K562 (cell line): ENCODE measurements at regions not wholly inside any gene's neighbourhood (a gene's known extent, or its start where the extent isn't known, plus 50 kb on each side); places are given as distances from the start of the nearest gene placed in this dataset.

ENCODE experiments used
- ATAC-seq: fragments of 200-7000 bp; cut with Tn5 transposase; 3 replicates; pipeline ENCODE4 v1.9.1; 2020; ENCODE audit warnings: moderate library complexity
- BruUV-seq: library from RNA; stranded (reverse); fragments of 400-500 nt; replicated peaks from 2 replicates; lab custom pipeline; 2021; lab: Mats Ljungman, UMichigan
- CTCF ChIA-PET: fragments of 300-600 bp; formaldehyde crosslinking; extraction: SDS; loops from one replicate; lab custom pipeline; 2021; ENCODE audit warnings: low intra/inter-chr PET ratio; lab: Yijun Ruan, JAX
- POLR2A ChIA-PET: fragments of 300-600, 350-650 bp; sonication (Branson Sonifier 250); formaldehyde crosslinking; extraction: SDS; loops from one replicate; lab custom pipeline; 2021; ENCODE audit warnings: antibody characterized with exemption, inconsistent platforms; lab: Yijun Ruan, JAX
- DNase-seq, 4 experiments: peaks; one replicate each; pipeline versions ENCODE4 v3.0.0 to v3.0.0-alpha.2; 2011 to 2018; ENCODE audit warnings: low spot score in 3 of 4, mixed read lengths in 3 of 4; ENCODE audit errors: extremely low read depth in 1 of 4
- FAIRE-seq: peaks from 2 replicates; lab custom pipeline; 2011; peaks lifted over from hg19 to GRCh38; lab: Jason Lieb, UNC
- H2AFZ ChIP-seq: 2 replicates; pipeline ENCODE4 v1.6.0; 2011; ENCODE audit warnings: low read depth, low read length, control low read depth, inconsistent platforms
- H3K27ac ChIP-seq: fragments of 200-600 bp; 3 replicates; pipeline ENCODE4 v1.8.0; 2011; ENCODE audit warnings: low read depth, mild to moderate bottlenecking, control low read depth, inconsistent platforms, low read length, moderate library complexity, mixed read lengths; ENCODE audit errors: extremely low read depth
- H3K27me3 ChIP-seq, 2 experiments: fragments of 300-600 bp in 1 of 2; 2 replicates in 1 of 2; 3 replicates in 1 of 2; pipeline versions ENCODE4 v1.6.0 to v1.8.0; 2011; ENCODE audit warnings: inconsistent platforms in 2 of 2, low read length in 2 of 2, mild to moderate bottlenecking in 1 of 2, mixed read lengths in 1 of 2, moderate library complexity in 1 of 2; ENCODE audit not compliant: control insufficient read depth in 2 of 2, insufficient read depth in 2 of 2
- H3K36me3 ChIP-seq: fragments of 300-600 bp; 3 replicates; pipeline ENCODE4 v1.8.0; 2011; ENCODE audit warnings: mild to moderate bottlenecking, low read length, inconsistent platforms; ENCODE audit not compliant: control insufficient read depth, insufficient read depth
- H3K4me1 ChIP-seq, 2 experiments: fragments of 200-600 bp in 1 of 2; replicated peaks in 1 of 2; 2 replicates in 1 of 2; 3 replicates in 1 of 2; pipeline versions ENCODE4 v1.5.1 to v1.8.0; 2011; ENCODE audit warnings: inconsistent platforms in 2 of 2, low read length in 2 of 2, mild to moderate bottlenecking in 1 of 2, mixed read lengths in 1 of 2, moderate library complexity in 1 of 2; ENCODE audit not compliant: control insufficient read depth in 2 of 2, insufficient read depth in 2 of 2
- H3K4me2 ChIP-seq: 2 replicates; pipeline ENCODE4 v1.6.1; 2011; ENCODE audit warnings: low read length, control low read depth, inconsistent platforms, mixed read lengths; ENCODE audit not compliant: insufficient read depth
- H3K4me3 ChIP-seq: fragments of 200-600 bp; sonication (generic), shearing (Covaris generic); 2 replicates; pipeline ENCODE4 v1.5.1; 2016; ENCODE audit warnings: control low read depth, inconsistent platforms
- H3K79me2 ChIP-seq: fragments of 200-600 bp; 3 replicates; pipeline ENCODE4 v1.8.0; 2011; ENCODE audit warnings: low read length, inconsistent platforms; ENCODE audit not compliant: control insufficient read depth, insufficient read depth
- H3K9ac ChIP-seq, 2 experiments: 2 replicates each; pipeline versions ENCODE4 v1.6.0 to v1.6.1; 2011; ENCODE audit warnings: low read depth in 2 of 2, low read length in 2 of 2, control low read depth in 1 of 2, inconsistent platforms in 1 of 2, mild to moderate bottlenecking in 1 of 2, mixed read lengths in 1 of 2; ENCODE audit not compliant: insufficient read depth in 1 of 2
- H3K9me1 ChIP-seq: one replicate; pipeline ENCODE4 v1.6.0; 2011; ENCODE audit warnings: inconsistent platforms, mild to moderate bottlenecking, low read length, moderate library complexity; ENCODE audit not compliant: control insufficient read depth, insufficient read depth
- H3K9me3 ChIP-seq: replicated peaks from 2 replicates; pipeline ENCODE4 v1.5.1; 2011; ENCODE audit warnings: low read depth, low read length, inconsistent platforms; ENCODE audit not compliant: control insufficient read depth, insufficient read depth
- H4K20me1 ChIP-seq: replicated peaks from 2 replicates; pipeline ENCODE4 v1.6.1; 2011; ENCODE audit warnings: low read length, inconsistent platforms, mixed read lengths; ENCODE audit not compliant: control insufficient read depth, insufficient read depth
- ARID1B ChIP-seq: fragments of 450-650 bp; IDR thresholded peaks from 2 replicates; pipeline ENCODE4 v1.6.1; 2016; ENCODE audit warnings: antibody characterized with exemption, mild to moderate bottlenecking, inconsistent platforms
- BCL6 ChIP-seq: fragments of 250-450 bp; sonication (Bioruptor Pico); IDR thresholded peaks from 2 replicates; pipeline ENCODE4 v1.4.0; 2020
- CBFA2T2 ChIP-seq: fragments of 450-650 bp; conservative IDR thresholded peaks from 2 replicates; pipeline ENCODE4 v1.6.1; 2017; ENCODE audit warnings: mild to moderate bottlenecking
- CBFA2T3 ChIP-seq: fragments of 450-650 bp; IDR thresholded peaks from 2 replicates; pipeline ENCODE4 v1.6.1; 2017
- CXXC5 ChIP-seq: fragments of 250-450 bp; sonication (Bioruptor Pico); IDR thresholded peaks from 2 replicates; pipeline ENCODE4 v1.8.0; 2022; ENCODE audit warnings: inconsistent platforms, mild to moderate bottlenecking, moderate library complexity
- FOXK1 ChIP-seq: sonication (generic); formaldehyde crosslinking; IDR thresholded peaks from 2 replicates; pipeline ENCODE4 v1.8.0; 2022; ENCODE audit warnings: missing genetic modification reagents, mild to moderate bottlenecking, borderline replicate concordance
- MCM3 ChIP-seq: fragments of 450-650 bp; IDR thresholded peaks from 2 replicates; pipeline ENCODE4 v1.6.1; 2016
- NR2C2 ChIP-seq, 2 experiments: fragments of 200-800 bp in 1 of 2; sonication (Bioruptor generic) in 1 of 2; sonication (generic) in 1 of 2; formaldehyde crosslinking in 1 of 2; IDR thresholded peaks; 2 replicates each; pipeline versions ENCODE4 v1.6.1 to v1.8.0; 2016 to 2022; ENCODE audit warnings: mild to moderate bottlenecking in 1 of 2, missing compliant biosample characterization in 1 of 2, missing genetic modification characterization in 1 of 2, missing genetic modification reagents in 1 of 2
- RERE ChIP-seq: sonication (generic); formaldehyde crosslinking; IDR thresholded peaks from 2 replicates; pipeline ENCODE4 v1.8.0; 2023; ENCODE audit warnings: missing genetic modification reagents, mild to moderate bottlenecking, borderline replicate concordance
- SMAD3 ChIP-seq: fragments of 450-650 bp; formaldehyde crosslinking; conservative IDR thresholded peaks from 2 replicates; pipeline ENCODE4 v1.4.0; 2020; ENCODE audit warnings: mild to moderate bottlenecking
- TAL1 ChIP-seq: fragments of 450-650 bp; IDR thresholded peaks from 2 replicates; pipeline ENCODE4 v1.6.1; 2016; ENCODE audit warnings: mild to moderate bottlenecking
- TEAD4 ChIP-seq, 2 experiments: sonication (generic) in 1 of 2; formaldehyde crosslinking in 1 of 2; IDR thresholded peaks; 2 replicates each; pipeline versions ENCODE4 v1.6.1 to v1.8.0; 2012 to 2022; ENCODE audit warnings: borderline replicate concordance in 1 of 2, inconsistent platforms in 1 of 2, low read length in 1 of 2, mild to moderate bottlenecking in 1 of 2, missing genetic modification reagents in 1 of 2
- TRIM25 ChIP-seq: fragments of 450-650 bp; IDR thresholded peaks from 2 replicates; pipeline ENCODE4 v1.7.0; 2016; ENCODE audit warnings: borderline replicate concordance
- ZFP1 ChIP-seq: fragments of 450-650 bp; formaldehyde crosslinking; IDR thresholded peaks from 2 replicates; pipeline ENCODE4 v1.4.0; 2020; ENCODE audit warnings: mild to moderate bottlenecking, mixed read lengths
- ZNF444 ChIP-seq: fragments of 250-450 bp; sonication (Bioruptor Pico); IDR thresholded peaks from 2 replicates; pipeline ENCODE4 v1.4.0; 2020; ENCODE audit warnings: mild to moderate bottlenecking, moderate library complexity
- WGBS: fragments of 100-300 bp; shearing (Covaris generic); methylation state at CpG from one replicate; pipeline ENCODE4 v1.1.6; 2016; ENCODE audit warnings: low coverage, mixed read lengths; ENCODE audit not compliant: insufficient coverage; ENCODE audit errors: missing lambda C conversion rate; 5-methylcytosine and 5-hydroxymethylcytosine counted together
- in situ Hi-C: fragments of 300-500 bp; cut with MboI; formaldehyde crosslinking; loops from 4 replicates; pipeline ENCODE4 v1.15.0; 2018; ENCODE audit warnings: inconsistent platforms, mixed read lengths
- intact Hi-C: fragments of 100-400 bp; cut with micrococcal nuclease; formaldehyde crosslinking; loops from 2 replicates; pipeline ENCODE4 v1.14.2; 2022

GRCh38 chr16:63130942-63131341, 1094.7 kb upstream of the CDH8 start:
- Histone ChIP-seq H3K27ac (no peak overlapping the region), H3K4me3 (no peak overlapping the region), H3K79me2 (no peaks in the 10 kb centered on the region), H2AFZ (no peak overlapping the region), H3K4me1 (no peaks in the 10 kb centered on the region; a peak in 1 of 5 replicates), H3K4me2 (no peak overlapping the region), H3K9ac (no peak overlapping the region), H3K36me3 (no peaks in the 10 kb centered on the region), H3K27me3 (no peaks in the 10 kb centered on the region), H3K9me1 (no peaks in the 10 kb centered on the region), H3K9me3 (no peaks in the 10 kb centered on the region), H4K20me1 (no peaks in the 10 kb centered on the region)
- in situ Hi-C loops: no loop called here
- DNase-seq (peak in 1 of 4 experiments; percentile 24), FAIRE-seq (peak; percentile 51), ATAC-seq (peak; percentile 57)
- ChIA-PET POLR2A (interaction anchor here (0.6 kb wide), 1 partner anchor 81 kb away, joined by 3 read pairs; no protein-coding TSS in a partner anchor), CTCF (no interaction called here)
- BruUV-seq: no TSS peak
- intact Hi-C loops: no loop called here
- 3% methylated on average over 4 of the region's 4 CpGs for WGBS
- peak; percentile 56 for TF ChIP-seq CBFA2T3
- TF ChIP-seq CXXC5: no peak
- TF ChIP-seq BCL6 (CRISPR knock-in tag): no peak
- no peak for TF ChIP-seq TRIM25
- TF ChIP-seq TEAD4 (IDR thresholded peaks at IDR 0.05; ENCODE audit: low read length): peak; percentile 37; the same call in 1 of the 2 replicates
- no peak for TF ChIP-seq TEAD4 (CRISPR knock-in tag; IDR thresholded peaks at IDR 0.05; ENCODE audit: borderline replicate concordance)
- TF ChIP-seq SMAD3 (CRISPR knock-in tag): no peak
- no peak for TF ChIP-seq RERE
- no peak for TF ChIP-seq NR2C2 (CRISPR knock-in tag; IDR thresholded peaks at IDR 0.05)
- no peak for TF ChIP-seq NR2C2 (tag; IDR thresholded peaks at IDR 0.05)
- TF ChIP-seq ZFP1 (CRISPR knock-in tag): no peak
- no peak for TF ChIP-seq FOXK1
- peak; percentile 57; the same call in 1 of the 2 replicates for TF ChIP-seq TAL1
- TF ChIP-seq ARID1B: peak; percentile 32
- TF ChIP-seq ZNF444 (CRISPR knock-in tag): no peak
- TF ChIP-seq CBFA2T2: 0 out of 2 replicates have a peak, but pooled peaks have one; percentile 5
- TF ChIP-seq MCM3: no peak
